HEK293T (cell line): ENCODE measurements at regions not wholly inside any gene's neighbourhood (a gene's known extent, or its start where the extent isn't known, plus 50 kb on each side); places are given as distances from the start of the nearest gene placed in this dataset.

Source experiments
- ARNT ChIP-seq: fragments of 450-650 bp; IDR thresholded peaks from 2 replicates; pipeline ENCODE4 v1.6.1; 2017; ENCODE audit warnings: mild to moderate bottlenecking
- ELF4 ChIP-seq: fragments of 450-650 bp; IDR thresholded peaks from 2 replicates; pipeline ENCODE4 v1.6.1; 2017; ENCODE audit warnings: antibody characterized with exemption
- FOXK2 ChIP-seq: fragments of 450-650 bp; IDR thresholded peaks from 2 replicates; pipeline ENCODE4 v1.6.1; 2016; ENCODE audit warnings: mild to moderate bottlenecking
- HDGF ChIP-seq: fragments of 450-650 bp; IDR thresholded peaks from 2 replicates; pipeline ENCODE4 v1.6.1; 2017; ENCODE audit warnings: antibody characterized with exemption, borderline replicate concordance
- L3MBTL2 ChIP-seq: fragments of 450-650 bp; conservative IDR thresholded peaks from 2 replicates; pipeline ENCODE4 v1.6.1; 2016; ENCODE audit warnings: mild to moderate bottlenecking
- LEF1 ChIP-seq: fragments of 450-650 bp; IDR thresholded peaks from 2 replicates; pipeline ENCODE4 v1.6.1; 2017; ENCODE audit warnings: mild to moderate bottlenecking, borderline replicate concordance
- NFRKB ChIP-seq: fragments of 450-650 bp; IDR thresholded peaks from 2 replicates; pipeline ENCODE4 v1.6.1; 2016; ENCODE audit warnings: mild to moderate bottlenecking, moderate library complexity
- SP1 ChIP-seq: fragments of 450-650 bp; IDR thresholded peaks from 2 replicates; pipeline ENCODE4 v1.6.1; 2017
- SUZ12 ChIP-seq: fragments of 450-650 bp; IDR thresholded peaks from 2 replicates; pipeline ENCODE4 v1.6.1; 2016; ENCODE audit warnings: mild to moderate bottlenecking
- TARDBP ChIP-seq: fragments of 450-650 bp; IDR thresholded peaks from 2 replicates; pipeline ENCODE4 v1.6.1; 2016
- ZNF384 ChIP-seq: fragments of 450-650 bp; IDR thresholded peaks from 2 replicates; pipeline ENCODE4 v1.6.1; 2016
- TF ChIP-seq, protein P1 (sequence below): fragments of 450-650 bp; IDR thresholded peaks from 2 replicates; pipeline ENCODE4 v1.6.1; 2016

DNA sequence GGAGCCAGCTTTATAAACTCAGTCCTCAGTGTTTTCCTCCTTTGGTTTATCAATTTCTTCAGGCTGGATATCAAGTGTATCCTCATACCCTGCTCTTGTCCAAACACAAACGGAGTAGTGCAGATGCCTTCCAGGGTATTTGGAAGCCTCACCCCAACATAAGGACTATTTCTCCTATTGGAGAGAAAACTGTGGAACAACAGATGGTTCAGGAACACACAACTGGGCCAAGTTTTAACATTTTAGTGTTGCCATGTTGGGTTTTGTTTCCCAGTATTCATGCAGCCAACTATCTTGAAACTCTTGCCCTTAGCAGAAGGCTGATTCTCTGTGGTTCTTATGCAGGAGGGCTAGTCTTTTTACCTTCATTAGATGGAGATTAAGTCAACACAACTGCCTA is 398.1 kb downstream of the GABRB3 start:
- TF ChIP-seq SUZ12 (no peak), SP1 (no peak), HDGF (no peak), FOXK2 (no peak), TARDBP (no peak), ELF4 (no peak), ZNF384 (no peak), NFRKB (no peak), ARNT (no peak), LEF1 (no peak), L3MBTL2 (no peak)
- TF ChIP-seq, protein P1, sequence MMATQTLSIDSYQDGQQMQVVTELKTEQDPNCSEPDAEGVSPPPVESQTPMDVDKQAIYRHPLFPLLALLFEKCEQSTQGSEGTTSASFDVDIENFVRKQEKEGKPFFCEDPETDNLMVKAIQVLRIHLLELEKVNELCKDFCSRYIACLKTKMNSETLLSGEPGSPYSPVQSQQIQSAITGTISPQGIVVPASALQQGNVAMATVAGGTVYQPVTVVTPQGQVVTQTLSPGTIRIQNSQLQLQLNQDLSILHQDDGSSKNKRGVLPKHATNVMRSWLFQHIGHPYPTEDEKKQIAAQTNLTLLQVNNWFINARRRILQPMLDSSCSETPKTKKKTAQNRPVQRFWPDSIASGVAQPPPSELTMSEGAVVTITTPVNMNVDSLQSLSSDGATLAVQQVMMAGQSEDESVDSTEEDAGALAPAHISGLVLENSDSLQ: no peak
